ENCODE measurements at regions not wholly inside any gene's neighbourhood (a gene's known extent, or its start where the extent isn't known, plus 50 kb on each side); places are given as distances from the start of the nearest gene placed in this dataset.

DNA sequence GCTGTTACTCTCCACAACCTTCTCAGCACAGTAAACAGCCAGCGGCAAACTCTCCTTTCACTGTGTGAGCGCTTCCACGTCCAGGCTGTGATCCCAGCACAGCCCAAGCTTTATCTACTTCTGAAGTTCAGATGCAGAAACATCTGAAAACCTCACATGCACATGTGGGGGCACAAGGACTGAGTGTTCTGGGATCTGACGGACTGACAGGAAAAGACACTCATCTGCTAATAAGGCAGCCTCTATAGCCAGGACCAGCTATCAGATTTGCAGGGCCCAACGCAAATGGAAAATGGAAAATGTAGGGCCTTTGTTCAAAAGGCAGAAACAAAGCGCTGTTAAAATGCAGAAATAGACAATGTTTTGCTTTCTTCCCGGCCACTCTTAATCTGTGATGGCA, 133.8 kb upstream of the ARHGAP28 start:
- CTCF ChIA-PET: no interaction called here
- ATAC-seq: no peak
- no peaks in the 10 kb centered on the region for H3K79me2 ChIP-seq (ENCODE audit: insufficient read depth, low read length)
- H3K9me3 ChIP-seq (ENCODE audit: control insufficient read depth in 1 of 2, insufficient read depth in 1 of 2, low read depth in 1 of 2, low read length in 2 of 2): peaks cover 10 to 29% of the 10 kb centered on the region in 2 experiments; a peak in 2 of 4 replicates
- DNase-seq (ENCODE audit: low read depth, low spot score): no peak
- H3K36me3 ChIP-seq (ENCODE audit: control insufficient read depth in 1 of 2, insufficient read depth in 2 of 2, low read length in 2 of 2): no peaks in the 10 kb centered on the region
- H3K4me1 ChIP-seq (ENCODE audit: control insufficient read depth in 1 of 2, insufficient read depth in 2 of 2, low read length in 2 of 2): no peaks in the 10 kb centered on the region
- no TSS peak for BruUV-seq (replicated peaks)
- POLR2A ChIA-PET: no interaction called here
- H3K9me2 ChIP-seq (ENCODE audit: insufficient read depth): no peaks in the 10 kb centered on the region
- H3K27ac ChIP-seq (ENCODE audit: low read depth, low read length): no peak overlapping the region
- RAD21 ChIA-PET (ENCODE audit: low non-redundant PET in 1 of 2, low total read pairs in 2 of 2, uncharacterized antibody in 2 of 2, unreplicated experiment in 2 of 2): no interaction called here
- intact Hi-C loops (cut with micrococcal nuclease): no loop called here
- H2AFZ ChIP-seq (ENCODE audit: low read depth, low read length, poor library complexity, severe bottlenecking): no peak overlapping the region
- no peaks in the 10 kb centered on the region for H4K20me1 ChIP-seq (ENCODE audit: insufficient read depth)
- no peak overlapping the region for H3K4me2 ChIP-seq (ENCODE audit: low read length)
- no peaks in the 10 kb centered on the region for H3K27me3 ChIP-seq (ENCODE audit: insufficient read depth, low read length)
- TF ChIP-seq, protein P1, sequence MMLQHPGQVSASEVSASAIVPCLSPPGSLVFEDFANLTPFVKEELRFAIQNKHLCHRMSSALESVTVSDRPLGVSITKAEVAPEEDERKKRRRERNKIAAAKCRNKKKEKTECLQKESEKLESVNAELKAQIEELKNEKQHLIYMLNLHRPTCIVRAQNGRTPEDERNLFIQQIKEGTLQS (IDR thresholded peaks at IDR 0.05): no peak
- TF ChIP-seq, protein P2, sequence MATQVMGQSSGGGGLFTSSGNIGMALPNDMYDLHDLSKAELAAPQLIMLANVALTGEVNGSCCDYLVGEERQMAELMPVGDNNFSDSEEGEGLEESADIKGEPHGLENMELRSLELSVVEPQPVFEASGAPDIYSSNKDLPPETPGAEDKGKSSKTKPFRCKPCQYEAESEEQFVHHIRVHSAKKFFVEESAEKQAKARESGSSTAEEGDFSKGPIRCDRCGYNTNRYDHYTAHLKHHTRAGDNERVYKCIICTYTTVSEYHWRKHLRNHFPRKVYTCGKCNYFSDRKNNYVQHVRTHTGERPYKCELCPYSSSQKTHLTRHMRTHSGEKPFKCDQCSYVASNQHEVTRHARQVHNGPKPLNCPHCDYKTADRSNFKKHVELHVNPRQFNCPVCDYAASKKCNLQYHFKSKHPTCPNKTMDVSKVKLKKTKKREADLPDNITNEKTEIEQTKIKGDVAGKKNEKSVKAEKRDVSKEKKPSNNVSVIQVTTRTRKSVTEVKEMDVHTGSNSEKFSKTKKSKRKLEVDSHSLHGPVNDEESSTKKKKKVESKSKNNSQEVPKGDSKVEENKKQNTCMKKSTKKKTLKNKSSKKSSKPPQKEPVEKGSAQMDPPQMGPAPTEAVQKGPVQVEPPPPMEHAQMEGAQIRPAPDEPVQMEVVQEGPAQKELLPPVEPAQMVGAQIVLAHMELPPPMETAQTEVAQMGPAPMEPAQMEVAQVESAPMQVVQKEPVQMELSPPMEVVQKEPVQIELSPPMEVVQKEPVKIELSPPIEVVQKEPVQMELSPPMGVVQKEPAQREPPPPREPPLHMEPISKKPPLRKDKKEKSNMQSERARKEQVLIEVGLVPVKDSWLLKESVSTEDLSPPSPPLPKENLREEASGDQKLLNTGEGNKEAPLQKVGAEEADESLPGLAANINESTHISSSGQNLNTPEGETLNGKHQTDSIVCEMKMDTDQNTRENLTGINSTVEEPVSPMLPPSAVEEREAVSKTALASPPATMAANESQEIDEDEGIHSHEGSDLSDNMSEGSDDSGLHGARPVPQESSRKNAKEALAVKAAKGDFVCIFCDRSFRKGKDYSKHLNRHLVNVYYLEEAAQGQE (IDR thresholded peaks at IDR 0.05; ENCODE audit: low read depth): no peak
- TF ChIP-seq CEBPB (IDR thresholded peaks at IDR 0.05; ENCODE audit: low read depth) (no peak), EZH2phosphoT487 (IDR thresholded peaks at IDR 0.05; ENCODE audit: borderline replicate concordance) (no peak), SRF (IDR thresholded peaks at IDR 0.05; ENCODE audit: low read depth) (no peak), POLR2A (IDR thresholded peaks at IDR 0.05; ENCODE audit: borderline replicate concordance, extremely low read depth, insufficient read depth, insufficient read length) (no peak), ELF1 (IDR thresholded peaks at IDR 0.05; ENCODE audit: borderline replicate concordance, low read depth) (no peak), JUND (IDR thresholded peaks at IDR 0.05) (no peak), RAD21 (IDR thresholded peaks at IDR 0.05; ENCODE audit: low read depth) (no peak), POLR2AphosphoS5 (IDR thresholded peaks at IDR 0.05; ENCODE audit: low read depth, low read length) (no peak), TCF7L2 (IDR thresholded peaks at IDR 0.05; ENCODE audit: borderline replicate concordance, extremely low read depth, insufficient read depth, insufficient read length) (no peak), EGR1 (IDR thresholded peaks at IDR 0.05; ENCODE audit: low read depth) (no peak), ZFX (IDR thresholded peaks at IDR 0.05) (no peak), YY1 (IDR thresholded peaks at IDR 0.05; ENCODE audit: extremely low read depth, insufficient replicate concordance, low read depth, low read length) (no peak), ZNF274 (IDR thresholded peaks at IDR 0.05; ENCODE audit: low read depth, low read length) (no peak)
- TF ChIP-seq, protein P3, sequence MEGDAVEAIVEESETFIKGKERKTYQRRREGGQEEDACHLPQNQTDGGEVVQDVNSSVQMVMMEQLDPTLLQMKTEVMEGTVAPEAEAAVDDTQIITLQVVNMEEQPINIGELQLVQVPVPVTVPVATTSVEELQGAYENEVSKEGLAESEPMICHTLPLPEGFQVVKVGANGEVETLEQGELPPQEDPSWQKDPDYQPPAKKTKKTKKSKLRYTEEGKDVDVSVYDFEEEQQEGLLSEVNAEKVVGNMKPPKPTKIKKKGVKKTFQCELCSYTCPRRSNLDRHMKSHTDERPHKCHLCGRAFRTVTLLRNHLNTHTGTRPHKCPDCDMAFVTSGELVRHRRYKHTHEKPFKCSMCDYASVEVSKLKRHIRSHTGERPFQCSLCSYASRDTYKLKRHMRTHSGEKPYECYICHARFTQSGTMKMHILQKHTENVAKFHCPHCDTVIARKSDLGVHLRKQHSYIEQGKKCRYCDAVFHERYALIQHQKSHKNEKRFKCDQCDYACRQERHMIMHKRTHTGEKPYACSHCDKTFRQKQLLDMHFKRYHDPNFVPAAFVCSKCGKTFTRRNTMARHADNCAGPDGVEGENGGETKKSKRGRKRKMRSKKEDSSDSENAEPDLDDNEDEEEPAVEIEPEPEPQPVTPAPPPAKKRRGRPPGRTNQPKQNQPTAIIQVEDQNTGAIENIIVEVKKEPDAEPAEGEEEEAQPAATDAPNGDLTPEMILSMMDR (IDR thresholded peaks at IDR 0.05 in 2 of 3, conservative IDR thresholded peaks at IDR 0.05 in 1 of 3; ENCODE audit: borderline replicate concordance in 1 of 3, insufficient read depth in 1 of 3, low read depth in 2 of 3, low read length in 2 of 3): no peak
- TF ChIP-seq, protein P4, sequence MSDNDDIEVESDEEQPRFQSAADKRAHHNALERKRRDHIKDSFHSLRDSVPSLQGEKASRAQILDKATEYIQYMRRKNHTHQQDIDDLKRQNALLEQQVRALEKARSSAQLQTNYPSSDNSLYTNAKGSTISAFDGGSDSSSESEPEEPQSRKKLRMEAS (IDR thresholded peaks at IDR 0.05): no peak
- TF ChIP-seq, protein P5, sequence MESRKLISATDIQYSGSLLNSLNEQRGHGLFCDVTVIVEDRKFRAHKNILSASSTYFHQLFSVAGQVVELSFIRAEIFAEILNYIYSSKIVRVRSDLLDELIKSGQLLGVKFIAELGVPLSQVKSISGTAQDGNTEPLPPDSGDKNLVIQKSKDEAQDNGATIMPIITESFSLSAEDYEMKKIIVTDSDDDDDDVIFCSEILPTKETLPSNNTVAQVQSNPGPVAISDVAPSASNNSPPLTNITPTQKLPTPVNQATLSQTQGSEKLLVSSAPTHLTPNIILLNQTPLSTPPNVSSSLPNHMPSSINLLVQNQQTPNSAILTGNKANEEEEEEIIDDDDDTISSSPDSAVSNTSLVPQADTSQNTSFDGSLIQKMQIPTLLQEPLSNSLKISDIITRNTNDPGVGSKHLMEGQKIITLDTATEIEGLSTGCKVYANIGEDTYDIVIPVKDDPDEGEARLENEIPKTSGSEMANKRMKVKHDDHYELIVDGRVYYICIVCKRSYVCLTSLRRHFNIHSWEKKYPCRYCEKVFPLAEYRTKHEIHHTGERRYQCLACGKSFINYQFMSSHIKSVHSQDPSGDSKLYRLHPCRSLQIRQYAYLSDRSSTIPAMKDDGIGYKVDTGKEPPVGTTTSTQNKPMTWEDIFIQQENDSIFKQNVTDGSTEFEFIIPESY (IDR thresholded peaks at IDR 0.05; ENCODE audit: extremely low read depth, insufficient replicate concordance, low read length): no peak
- no peak overlapping the region for H3K4me3 ChIP-seq (replicated peaks in 1 of 2; ENCODE audit: low read depth in 1 of 2, low read length in 2 of 2)
- no peak overlapping the region for H3K9ac ChIP-seq (ENCODE audit: low read length)
